KMS-11 (cell line): ENCODE measurements at regions not wholly inside any gene's neighbourhood (a gene's known extent, or its start where the extent isn't known, plus 50 kb on each side); places are given as distances from the start of the nearest gene placed in this dataset.

Source experiments
- H2AFZ ChIP-seq: fragments of 200-600 bp; sonication (generic); 2 replicates; pipeline ENCODE4 v1.6.1; 2016; ENCODE audit warnings: antibody characterized with exemption, mixed run types, low read depth
- H3K27ac ChIP-seq: fragments of 200-600 bp; sonication (generic); 2 replicates; pipeline ENCODE4 v1.6.1; 2016; ENCODE audit warnings: mild to moderate bottlenecking, mixed run types
- H3K27me3 ChIP-seq: fragments of 200-600 bp; sonication (generic); 2 replicates; pipeline ENCODE4 v1.6.1; 2017; ENCODE audit warnings: mild to moderate bottlenecking, low read depth, mixed run types, moderate library complexity; ENCODE audit not compliant: insufficient read depth
- H3K36me3 ChIP-seq: fragments of 200-600 bp; sonication (generic); 2 replicates; pipeline ENCODE4 v1.6.1; 2017; ENCODE audit warnings: mild to moderate bottlenecking, mixed run types; ENCODE audit not compliant: insufficient read depth
- H3K4me1 ChIP-seq: fragments of 200-600 bp; sonication (generic); 2 replicates; pipeline ENCODE4 v1.6.1; 2016; ENCODE audit warnings: mild to moderate bottlenecking, low read depth, mixed run types; ENCODE audit not compliant: poor library complexity, severe bottlenecking
- H3K4me2 ChIP-seq: fragments of 200-600 bp; sonication (generic); 2 replicates; pipeline ENCODE4 v1.7.0; 2016; ENCODE audit warnings: mild to moderate bottlenecking, mixed run types
- H3K4me3 ChIP-seq: fragments of 200-600 bp; sonication (generic); IDR thresholded peaks from 2 replicates; pipeline ENCODE4 v1.6.1; 2017; ENCODE audit warnings: low read depth, low read length, mixed read lengths; ENCODE audit not compliant: insufficient read depth
- H3K79me2 ChIP-seq: fragments of 200-600 bp; sonication (generic); 2 replicates; pipeline ENCODE4 v1.6.1; 2016; ENCODE audit warnings: low read depth, mixed run types; ENCODE audit not compliant: insufficient read depth
- H3K9ac ChIP-seq: fragments of 200-600 bp; sonication (generic); 2 replicates; pipeline ENCODE4 v1.6.1; 2016; ENCODE audit warnings: mild to moderate bottlenecking, mixed run types
- H4K20me1 ChIP-seq: fragments of 200-600 bp; sonication (generic); 2 replicates; pipeline ENCODE4 v1.6.1; 2016; ENCODE audit warnings: mild to moderate bottlenecking, mixed run types; ENCODE audit not compliant: insufficient read depth
- CTCF ChIP-seq: fragments of 200-600 bp; sonication (generic); conservative IDR thresholded peaks from 2 replicates; pipeline ENCODE4 v1.6.1; 2017; ENCODE audit warnings: low read depth, mild to moderate bottlenecking, antibody characterized with exemption, low read length, moderate library complexity, mixed read lengths

GRCh38 chr6:14275493-14275851 is 157.9 kb downstream of the CD83 start:
- Histone ChIP-seq H3K4me3 (no peak overlapping the region), H3K4me1 (no peaks in the 10 kb centered on the region), H3K36me3 (no peaks in the 10 kb centered on the region), H3K79me2 (no peaks in the 10 kb centered on the region), H4K20me1 (no peaks in the 10 kb centered on the region), H2AFZ (no peak overlapping the region), H3K27me3 (no peaks in the 10 kb centered on the region), H3K4me2 (no peak overlapping the region), H3K27ac (no peak overlapping the region), H3K9ac (no peak overlapping the region)
- TF ChIP-seq CTCF, result no peak

DNA sequence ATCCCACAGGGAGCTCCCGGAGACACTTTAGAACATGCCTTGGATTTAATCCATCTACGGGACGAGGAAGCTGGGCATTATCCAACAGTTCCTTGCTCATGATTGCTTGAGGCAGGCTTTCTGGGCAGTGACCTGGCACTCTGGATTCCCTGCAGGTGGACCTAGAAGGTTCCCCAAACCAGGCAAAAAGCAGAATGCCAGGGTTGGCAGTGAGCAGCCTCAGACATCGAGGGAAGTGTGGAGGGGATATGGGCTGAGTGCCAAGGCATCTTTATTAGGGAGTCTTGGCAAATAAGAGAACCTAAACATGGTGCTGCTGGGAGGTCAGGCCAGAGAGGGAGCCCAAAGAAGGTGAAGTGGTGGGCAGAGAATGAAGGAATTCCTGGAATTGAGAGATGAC is 158.5 kb downstream of the CD83 start:
- Histone ChIP-seq H3K36me3 (no peaks in the 10 kb centered on the region), H3K79me2 (no peaks in the 10 kb centered on the region), H3K4me3 (no peak overlapping the region), H3K4me1 (no peaks in the 10 kb centered on the region), H3K9ac (no peak overlapping the region), H3K27ac (no peak overlapping the region), H2AFZ (no peak overlapping the region), H3K27me3 (no peaks in the 10 kb centered on the region), H4K20me1 (no peaks in the 10 kb centered on the region), H3K4me2 (no peak overlapping the region)
- no peak for TF ChIP-seq CTCF

GRCh38 chr6:14276667-14277404 is 159.3 kb downstream of the CD83 start:
- TF ChIP-seq CTCF, result no peak
- H3K27ac ChIP-seq, result no peak overlapping the region
- no peaks in the 10 kb centered on the region for H3K4me1 ChIP-seq
- no peak overlapping the region for H2AFZ ChIP-seq
- H3K4me2 ChIP-seq, result no peak overlapping the region
- no peak overlapping the region for H3K4me3 ChIP-seq
- H3K9ac ChIP-seq, result no peak overlapping the region
- no peaks in the 10 kb centered on the region for H3K36me3 ChIP-seq
- H3K27me3 ChIP-seq, result no peaks in the 10 kb centered on the region
- no peaks in the 10 kb centered on the region for H4K20me1 ChIP-seq
- H3K79me2 ChIP-seq, result no peaks in the 10 kb centered on the region

GRCh38 chr6:14277405-14277930 is 159.9 kb downstream of the CD83 start:
- no peak for TF ChIP-seq CTCF
- Histone ChIP-seq H3K27ac (no peak overlapping the region), H4K20me1 (no peaks in the 10 kb centered on the region), H3K4me3 (no peak overlapping the region), H3K4me1 (no peaks in the 10 kb centered on the region), H3K27me3 (no peaks in the 10 kb centered on the region), H3K36me3 (no peaks in the 10 kb centered on the region), H3K4me2 (no peak overlapping the region), H3K79me2 (no peaks in the 10 kb centered on the region), H3K9ac (no peak overlapping the region), H2AFZ (no peak overlapping the region)
